IPS-NIHi11 (cell line): ENCODE measurements at regions not wholly inside any gene's neighbourhood (a gene's known extent, or its start where the extent isn't known, plus 50 kb on each side); places are given as distances from the start of the nearest gene placed in this dataset.
"Not testable (repeated sequence)": the region's sequence is repeated elsewhere in the genome, so short reads cannot be mapped to it uniquely, and the experiment has no call there.

Experiments used
- DNase-seq: peaks from one replicate; pipeline ENCODE4 v3.0.0; 2012; ENCODE audit warnings: mixed read lengths, low spot score

GRCh38 chr9:95785209-95785608, 90.3 kb upstream of the ERCC6L2 start:
- no peak for DNase-seq

- DNase-seq: no peak
Measured at GRCh38 chr9:95784318-95784717, 91.2 kb upstream of the ERCC6L2 start.

GRCh38 chr9:95783426-95783975, 92.0 kb upstream of the ERCC6L2 start:
- DNase-seq: no peak

- DNase-seq: no peak
Measured at GRCh38 chr9:95780751-95781150, 94.7 kb upstream of the ERCC6L2 start.

- DNase-seq: no peak
Measured at GRCh38 chr9:95780121-95780520, 95.4 kb upstream of the ERCC6L2 start.

GRCh38 chr9:95779597-95779996, 95.9 kb upstream of the ERCC6L2 start:
- DNase-seq: not testable (repeated sequence)

GRCh38 chr9:95778957-95779356, 96.5 kb upstream of the ERCC6L2 start:
- DNase-seq: no peak

GRCh38 chr9:95777136-95777535, 98.4 kb upstream of the ERCC6L2 start:
- no peak for DNase-seq

- DNase-seq: no peak
Measured at GRCh38 chr9:95776176-95776575, 99.3 kb upstream of the ERCC6L2 start.

GRCh38 chr9:95775191-95775590, 100.3 kb upstream of the ERCC6L2 start:
- DNase-seq: no peak

GRCh38 chr9:95773053-95773418, 102.5 kb upstream of the ERCC6L2 start:
- no peak for DNase-seq

GRCh38 chr9:95772320-95773052, 103.0 kb upstream of the ERCC6L2 start:
- DNase-seq: peak; percentile 64

- DNase-seq: no peak
Measured at GRCh38 chr9:95771556-95772246, 103.8 kb upstream of the ERCC6L2 start.

GRCh38 chr9:95770653-95771131, 104.8 kb upstream of the ERCC6L2 start:
- peak; percentile 71 for DNase-seq

GRCh38 chr9:95769909-95770433, 105.5 kb upstream of the ERCC6L2 start:
- DNase-seq: no peak

GRCh38 chr9:95769473-95769872, 106.0 kb upstream of the ERCC6L2 start:
- DNase-seq: no peak

- DNase-seq: peak; percentile 41
Measured at GRCh38 chr9:95766906-95767305, 108.6 kb upstream of the ERCC6L2 start.

- DNase-seq: no peak
Measured at GRCh38 chr9:95764533-95765319, 110.8 kb upstream of the ERCC6L2 start.

GRCh38 chr9:95763983-95764382, 111.5 kb upstream of the ERCC6L2 start:
- DNase-seq: no peak

- no peak for DNase-seq
Measured at GRCh38 chr9:95763006-95763405, 112.5 kb upstream of the ERCC6L2 start.

- DNase-seq: no peak
Measured at GRCh38 chr9:95762322-95762721, 113.2 kb upstream of the ERCC6L2 start.

- no peak for DNase-seq
Measured at GRCh38 chr9:95760791-95761190, 114.7 kb upstream of the ERCC6L2 start.
